ENCODE measurements at regions not wholly inside any gene's neighbourhood (a gene's known extent, or its start where the extent isn't known, plus 50 kb on each side); places are given as distances from the start of the nearest gene placed in this dataset.

- ATAC-seq: no peak
- POLR2A ChIA-PET: no interaction called here
- FAIRE-seq: no peak
- Histone ChIP-seq H4K20me1 (ENCODE audit: insufficient read depth, low read length) (no peaks in the 10 kb centered on the region), H3K27ac (ENCODE audit: extremely low read length, insufficient read depth, low read length) (no peak overlapping the region), H3K27me3 (ENCODE audit: control insufficient read depth in 1 of 2, insufficient read depth in 2 of 2, low read length in 2 of 2) (no peaks in the 10 kb centered on the region; a peak in 1 of 5 replicates), H3K4me1 (ENCODE audit: insufficient read depth, low read length) (no peaks in the 10 kb centered on the region), H3K4me2 (ENCODE audit: low read depth, low read length) (no peak overlapping the region), H3K4me3 (replicated peaks in 1 of 3; ENCODE audit: insufficient read depth in 1 of 3, low read depth in 2 of 3, low read length in 3 of 3) (no peak overlapping the region), H3K79me2 (ENCODE audit: insufficient read depth, low read length) (no peaks in the 10 kb centered on the region), H3K9me3 (ENCODE audit: low read length) (no peaks in the 10 kb centered on the region), H3K36me3 (replicated peaks in 1 of 2; ENCODE audit: control insufficient read depth in 1 of 2, insufficient read depth in 2 of 2, low read length in 2 of 2) (no peaks in the 10 kb centered on the region), H2AFZ (ENCODE audit: low read length) (no peak overlapping the region), H3K9ac (ENCODE audit: insufficient read depth, low read depth, low read length) (no peak overlapping the region)
- DNase-seq (ENCODE audit: low spot score): no peak
- WGBS (ENCODE audit: low lambda C conversion rate): 18% methylated on average over 7 of the region's 7 CpGs
- CTCF ChIA-PET (ENCODE audit: low intra/inter-chr PET ratio, low total read pairs): no interaction called here
- BruUV-seq (replicated peaks): no TSS peak
- TF ChIP-seq SIX1 (CRISPR knock-in tag; IDR thresholded peaks at IDR 0.05; ENCODE audit: borderline replicate concordance): no peak
- TF ChIP-seq SNAPC4 (CRISPR knock-in tag; IDR thresholded peaks at IDR 0.05): no peak
- TF ChIP-seq RFX1 (IDR thresholded peaks at IDR 0.05): no peak
- TF ChIP-seq HOMEZ (CRISPR knock-in tag; IDR thresholded peaks at IDR 0.05; ENCODE audit: low read depth): no peak
- no peak for TF ChIP-seq NFKB2 (CRISPR knock-in tag; IDR thresholded peaks at IDR 0.05; ENCODE audit: borderline replicate concordance)
- TF ChIP-seq MLLT10 (CRISPR knock-in tag; IDR thresholded peaks at IDR 0.05): no peak
- no peak for TF ChIP-seq ZBTB26 (CRISPR knock-in tag; IDR thresholded peaks at IDR 0.05; ENCODE audit: borderline replicate concordance)
- no peak for TF ChIP-seq PRDM15 (CRISPR knock-in tag; IDR thresholded peaks at IDR 0.05)
- no peak for TF ChIP-seq CHD4 (IDR thresholded peaks at IDR 0.05; ENCODE audit: borderline replicate concordance, low read length)
- intact Hi-C loops (cut with micrococcal nuclease; ENCODE audit: unreplicated experiment): no loop called here
- in situ Hi-C loops (cut with HindIII; ENCODE audit: extremely low pct_ligation_motif_present, low pct_unique_long_range_greater_than_20kb): no loop called here
Measured at GRCh38 chr4:181189751-181190150, 1053.5 kb upstream of the TENM3 start.

All from HepG2 (cell line).